ENCODE measurements at regions not wholly inside any gene's neighbourhood (a gene's known extent, or its start where the extent isn't known, plus 50 kb on each side); places are given as distances from the start of the nearest gene placed in this dataset.
A peak's percentile ranks its signal among the peaks of the same experiment; 100 is the strongest.

GRCh38 chr14:26330982-26331381 lies 266.9 kb downstream of the NOVA1 start:
- no peak overlapping the region for H3K9ac ChIP-seq (ENCODE audit: low read length)
- no peak overlapping the region for H3K23ac ChIP-seq (ENCODE audit: low read length)
- H2BK120ac ChIP-seq (ENCODE audit: low read depth, low read length) = no peak overlapping the region
- H3K56ac ChIP-seq (ENCODE audit: low read length) = no peak overlapping the region
- no peaks in the 10 kb centered on the region for H3K4me1 ChIP-seq (ENCODE audit: control insufficient read depth, low read depth, low read length)
- no peaks in the 10 kb centered on the region for H3K27me3 ChIP-seq (ENCODE audit: insufficient read depth, low read length, poor library complexity)
- no peak overlapping the region for H2AK5ac ChIP-seq (ENCODE audit: low read length)
- H3K4me3 ChIP-seq (ENCODE audit: low read length) = no peak overlapping the region
- H3K79me1 ChIP-seq (ENCODE audit: low read length) = no peaks in the 10 kb centered on the region
- no CpG with 5 or more reads among the region's 1 CpG for WGBS (ENCODE audit: extremely low coverage, insufficient coverage, low lambda C conversion rate)
- H3K79me2 ChIP-seq (ENCODE audit: control insufficient read depth, insufficient read depth, low read length) = no peaks in the 10 kb centered on the region
- H3K27ac ChIP-seq (ENCODE audit: low read depth, low read length) = no peak overlapping the region
- H3K4ac ChIP-seq (ENCODE audit: low read depth, low read length) = no peak overlapping the region
- no peak overlapping the region for H2BK15ac ChIP-seq (replicated peaks; ENCODE audit: low read depth)
- H2BK5ac ChIP-seq (ENCODE audit: low read length) = no peak overlapping the region
- DNase-seq = peak; percentile 2
- H4K5ac ChIP-seq (ENCODE audit: low read length) = no peak overlapping the region
- no peak overlapping the region for H4K8ac ChIP-seq (ENCODE audit: low read depth, low read length)
- H3K4me2 ChIP-seq (ENCODE audit: low read length) = no peak overlapping the region
- no peak overlapping the region for H3K18ac ChIP-seq (ENCODE audit: low read length)
- H3K36me3 ChIP-seq (ENCODE audit: control insufficient read depth, insufficient read depth, low read length) = no peaks in the 10 kb centered on the region

GRCh38 chr14:26328791-26329190 lies 269.0 kb downstream of the NOVA1 start:
- Histone ChIP-seq H3K79me2 (ENCODE audit: control insufficient read depth, insufficient read depth, low read length) (no peaks in the 10 kb centered on the region), H3K4me3 (ENCODE audit: low read length) (no peak overlapping the region), H2BK15ac (replicated peaks; ENCODE audit: low read depth) (no peak overlapping the region), H3K18ac (ENCODE audit: low read length) (no peak overlapping the region), H3K56ac (ENCODE audit: low read length) (no peak overlapping the region), H3K4ac (ENCODE audit: low read depth, low read length) (no peak overlapping the region), H3K79me1 (ENCODE audit: low read length) (no peaks in the 10 kb centered on the region), H2AK5ac (ENCODE audit: low read length) (no peak overlapping the region), H3K27me3 (ENCODE audit: insufficient read depth, low read length, poor library complexity) (no peaks in the 10 kb centered on the region), H4K5ac (ENCODE audit: low read length) (no peak overlapping the region), H2BK5ac (ENCODE audit: low read length) (no peak overlapping the region), H3K4me2 (ENCODE audit: low read length) (no peak overlapping the region), H3K23ac (ENCODE audit: low read length) (no peak overlapping the region), H4K8ac (ENCODE audit: low read depth, low read length) (no peak overlapping the region), H2BK120ac (ENCODE audit: low read depth, low read length) (no peak overlapping the region), H3K4me1 (ENCODE audit: control insufficient read depth, low read depth, low read length) (no peaks in the 10 kb centered on the region), H3K36me3 (ENCODE audit: control insufficient read depth, insufficient read depth, low read length) (no peaks in the 10 kb centered on the region), H3K9ac (ENCODE audit: low read length) (no peak overlapping the region), H3K27ac (ENCODE audit: low read depth, low read length) (no peak overlapping the region)
- peak; percentile 1 for DNase-seq

- Histone ChIP-seq H3K4ac (ENCODE audit: low read depth, low read length) (no peak overlapping the region), H3K79me1 (ENCODE audit: low read length) (no peaks in the 10 kb centered on the region), H4K5ac (ENCODE audit: low read length) (no peak overlapping the region), H3K9ac (ENCODE audit: low read length) (no peak overlapping the region), H3K27ac (ENCODE audit: low read depth, low read length) (no peak overlapping the region), H2BK15ac (replicated peaks; ENCODE audit: low read depth) (no peak overlapping the region), H3K27me3 (ENCODE audit: insufficient read depth, low read length, poor library complexity) (no peaks in the 10 kb centered on the region), H2AK5ac (ENCODE audit: low read length) (no peak overlapping the region), H3K18ac (ENCODE audit: low read length) (no peak overlapping the region), H3K4me2 (ENCODE audit: low read length) (no peak overlapping the region), H3K4me1 (ENCODE audit: control insufficient read depth, low read depth, low read length) (no peaks in the 10 kb centered on the region), H2BK120ac (ENCODE audit: low read depth, low read length) (no peak overlapping the region), H3K4me3 (ENCODE audit: low read length) (no peak overlapping the region), H3K23ac (ENCODE audit: low read length) (no peak overlapping the region), H3K79me2 (ENCODE audit: control insufficient read depth, insufficient read depth, low read length) (no peaks in the 10 kb centered on the region), H2BK5ac (ENCODE audit: low read length) (no peak overlapping the region), H3K56ac (ENCODE audit: low read length) (no peak overlapping the region), H3K36me3 (ENCODE audit: control insufficient read depth, insufficient read depth, low read length) (no peaks in the 10 kb centered on the region), H4K8ac (ENCODE audit: low read depth, low read length) (no peak overlapping the region)
- no peak for DNase-seq
- no CpG with 5 or more reads among the region's 5 CpGs for WGBS (ENCODE audit: extremely low coverage, insufficient coverage, low lambda C conversion rate)
Measured at GRCh38 chr14:26323869-26324268, 274.0 kb downstream of the NOVA1 start.

GRCh38 chr14:26320886-26321285 lies 276.9 kb downstream of the NOVA1 start:
- WGBS (ENCODE audit: extremely low coverage, insufficient coverage, low lambda C conversion rate) = no CpG with 5 or more reads among the region's 2 CpGs

GRCh38 chr14:26319139-26319864 lies 278.5 kb downstream of the NOVA1 start:
- no peak overlapping the region for H2BK15ac ChIP-seq (replicated peaks; ENCODE audit: low read depth)
- WGBS (ENCODE audit: extremely low coverage, insufficient coverage, low lambda C conversion rate) = 100% methylated on average over 2 of the region's 5 CpGs
- H4K5ac ChIP-seq (ENCODE audit: low read length) = no peak overlapping the region
- H3K23ac ChIP-seq (ENCODE audit: low read length) = no peak overlapping the region
- H2BK120ac ChIP-seq (ENCODE audit: low read depth, low read length) = no peak overlapping the region
- H3K4ac ChIP-seq (ENCODE audit: low read depth, low read length) = no peak overlapping the region
- H2BK5ac ChIP-seq (ENCODE audit: low read length) = no peak overlapping the region
- H2AK5ac ChIP-seq (ENCODE audit: low read length) = no peak overlapping the region
- no peaks in the 10 kb centered on the region for H3K36me3 ChIP-seq (ENCODE audit: control insufficient read depth, insufficient read depth, low read length)
- no peak overlapping the region for H3K27ac ChIP-seq (ENCODE audit: low read depth, low read length)
- H3K27me3 ChIP-seq (ENCODE audit: insufficient read depth, low read length, poor library complexity) = no peaks in the 10 kb centered on the region
- no peak overlapping the region for H3K9ac ChIP-seq (ENCODE audit: low read length)
- no peak overlapping the region for H3K18ac ChIP-seq (ENCODE audit: low read length)
- no peaks in the 10 kb centered on the region for H3K79me1 ChIP-seq (ENCODE audit: low read length)
- DNase-seq = no peak
- no peak overlapping the region for H3K4me2 ChIP-seq (ENCODE audit: low read length)
- H3K79me2 ChIP-seq (ENCODE audit: control insufficient read depth, insufficient read depth, low read length) = no peaks in the 10 kb centered on the region
- no peak overlapping the region for H3K4me3 ChIP-seq (ENCODE audit: low read length)
- H3K4me1 ChIP-seq (ENCODE audit: control insufficient read depth, low read depth, low read length) = no peaks in the 10 kb centered on the region
- no peak overlapping the region for H4K8ac ChIP-seq (ENCODE audit: low read depth, low read length)
- no peak overlapping the region for H3K56ac ChIP-seq (ENCODE audit: low read length)

More at GRCh38 chr14:26320886-26321285, 276.9 kb downstream of the NOVA1 start:
- Histone ChIP-seq H2BK5ac (ENCODE audit: low read length) (no peak overlapping the region), H4K8ac (ENCODE audit: low read depth, low read length) (no peak overlapping the region), H3K56ac (ENCODE audit: low read length) (no peak overlapping the region), H3K18ac (ENCODE audit: low read length) (no peak overlapping the region), H3K36me3 (ENCODE audit: control insufficient read depth, insufficient read depth, low read length) (no peaks in the 10 kb centered on the region), H3K23ac (ENCODE audit: low read length) (no peak overlapping the region), H3K4me3 (ENCODE audit: low read length) (no peak overlapping the region), H3K9ac (ENCODE audit: low read length) (no peak overlapping the region), H3K79me2 (ENCODE audit: control insufficient read depth, insufficient read depth, low read length) (no peaks in the 10 kb centered on the region), H3K4me2 (ENCODE audit: low read length) (no peak overlapping the region), H2BK15ac (replicated peaks; ENCODE audit: low read depth) (no peak overlapping the region), H3K4ac (ENCODE audit: low read depth, low read length) (no peak overlapping the region), H3K4me1 (ENCODE audit: control insufficient read depth, low read depth, low read length) (no peaks in the 10 kb centered on the region), H3K27me3 (ENCODE audit: insufficient read depth, low read length, poor library complexity) (no peaks in the 10 kb centered on the region), H3K27ac (ENCODE audit: low read depth, low read length) (no peak overlapping the region), H2BK120ac (ENCODE audit: low read depth, low read length) (no peak overlapping the region), H2AK5ac (ENCODE audit: low read length) (no peak overlapping the region), H4K5ac (ENCODE audit: low read length) (no peak overlapping the region), H3K79me1 (ENCODE audit: low read length) (no peaks in the 10 kb centered on the region)
- no peak for DNase-seq

GRCh38 chr14:26304056-26304455 lies 293.8 kb downstream of the NOVA1 start:
- H3K23ac ChIP-seq (ENCODE audit: low read length) = no peak overlapping the region
- H3K79me2 ChIP-seq (ENCODE audit: control insufficient read depth, insufficient read depth, low read length) = no peaks in the 10 kb centered on the region
- H3K27ac ChIP-seq (ENCODE audit: low read depth, low read length) = no peak overlapping the region
- no peak overlapping the region for H4K8ac ChIP-seq (ENCODE audit: low read depth, low read length)
- H3K9ac ChIP-seq (ENCODE audit: low read length) = no peak overlapping the region
- no peak overlapping the region for H3K4me2 ChIP-seq (ENCODE audit: low read length)
- H3K4ac ChIP-seq (ENCODE audit: low read depth, low read length) = no peak overlapping the region
- H3K36me3 ChIP-seq (ENCODE audit: control insufficient read depth, insufficient read depth, low read length) = no peaks in the 10 kb centered on the region
- no peak overlapping the region for H3K18ac ChIP-seq (ENCODE audit: low read length)
- no peak overlapping the region for H4K5ac ChIP-seq (ENCODE audit: low read length)
- H3K79me1 ChIP-seq (ENCODE audit: low read length) = no peaks in the 10 kb centered on the region
- no peak overlapping the region for H3K4me3 ChIP-seq (ENCODE audit: low read length)
- no peaks in the 10 kb centered on the region for H3K27me3 ChIP-seq (ENCODE audit: insufficient read depth, low read length, poor library complexity)
- no peak overlapping the region for H2BK15ac ChIP-seq (replicated peaks; ENCODE audit: low read depth)
- no peak for DNase-seq
- no peak overlapping the region for H2BK120ac ChIP-seq (ENCODE audit: low read depth, low read length)
- H2AK5ac ChIP-seq (ENCODE audit: low read length) = no peak overlapping the region
- no peak overlapping the region for H2BK5ac ChIP-seq (ENCODE audit: low read length)
- H3K56ac ChIP-seq (ENCODE audit: low read length) = no peak overlapping the region
- no peaks in the 10 kb centered on the region for H3K4me1 ChIP-seq (ENCODE audit: control insufficient read depth, low read depth, low read length)

All from mesendoderm (in vitro differentiated cells).